SK-MEL-5 (cell line): ENCODE measurements at regions not wholly inside any gene's neighbourhood (a gene's known extent, or its start where the extent isn't known, plus 50 kb on each side); places are given as distances from the start of the nearest gene placed in this dataset.
"Not testable (repeated sequence)": the region's sequence is repeated elsewhere in the genome, so short reads cannot be mapped to it uniquely, and the experiment has no call there.

Source experiments
- DNase-seq: peaks from one replicate; pipeline ENCODE4 v3.0.0-alpha.2; 2016; ENCODE audit warnings: low read depth, low spot score
- in situ Hi-C: cut with HindIII; loops from 2 replicates; pipeline ENCODE4 v1.10.0; 2016; ENCODE audit warnings: low sequenced_read_pairs, high pct_unique_total_duplicates, low pct_unique_long_range_greater_than_20kb

- no peak for DNase-seq
- in situ Hi-C loops = no loop called here
Measured at GRCh38 chrX:77085372-77085771, 361.8 kb upstream of the FGF16 start.

DNA sequence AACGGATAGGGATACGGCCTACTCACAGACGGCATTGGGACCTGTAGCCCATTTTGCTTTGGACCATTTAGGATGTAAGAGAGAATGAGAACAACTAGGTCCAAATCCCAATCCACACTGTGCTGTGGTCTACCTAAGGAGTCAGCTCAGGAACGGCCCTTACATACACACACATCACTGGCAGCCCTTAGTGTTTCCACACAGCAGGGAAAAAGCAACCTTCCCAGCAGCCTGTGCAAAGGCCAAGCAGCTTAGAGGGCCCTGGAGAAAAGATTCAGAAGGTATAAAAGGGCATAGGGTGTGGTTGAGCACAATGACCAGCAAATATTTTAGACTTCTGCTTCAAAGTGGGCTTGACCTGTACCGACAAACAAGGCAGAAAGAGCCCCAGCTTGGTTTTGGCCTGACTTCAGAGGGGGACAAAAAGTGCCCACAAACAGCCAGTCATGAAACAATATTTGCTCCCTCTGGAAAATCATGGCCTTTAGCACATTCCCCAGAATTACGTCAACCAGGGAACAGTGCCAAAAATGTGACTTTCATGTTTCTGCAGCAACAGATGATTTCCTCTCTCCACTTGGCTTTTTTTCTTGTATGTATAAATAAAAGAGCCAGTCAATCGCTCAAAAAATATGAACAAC, 359.5 kb upstream of the FGF16 start:
- in situ Hi-C loops = no loop called here
- peak; percentile 2 for DNase-seq

GRCh38 chrX:77088233-77088632, 359.0 kb upstream of the FGF16 start:
- no peak for DNase-seq
- in situ Hi-C loops = no loop called here

DNA sequence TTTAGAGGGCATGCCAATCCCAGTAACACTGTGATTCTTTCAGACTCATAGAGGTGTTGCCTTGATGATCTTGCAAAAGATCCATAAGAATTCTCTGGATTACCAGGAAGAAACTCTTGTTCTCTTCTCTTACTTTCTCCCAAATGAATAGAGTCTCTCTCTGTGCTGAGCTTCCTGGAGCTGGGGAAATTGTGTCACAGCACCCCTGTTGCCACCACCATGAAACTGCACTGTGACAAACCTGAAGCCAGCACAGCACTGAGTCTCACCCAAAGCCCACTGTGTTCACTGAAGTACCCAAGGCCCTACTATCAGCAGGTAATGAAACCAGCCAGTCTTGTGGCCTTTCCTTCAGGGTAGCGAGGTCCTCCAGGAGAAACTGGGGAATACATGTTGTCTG, 332.7 kb upstream of the FGF16 start:
- in situ Hi-C loops = no loop called here
- no peak for DNase-seq

DNA sequence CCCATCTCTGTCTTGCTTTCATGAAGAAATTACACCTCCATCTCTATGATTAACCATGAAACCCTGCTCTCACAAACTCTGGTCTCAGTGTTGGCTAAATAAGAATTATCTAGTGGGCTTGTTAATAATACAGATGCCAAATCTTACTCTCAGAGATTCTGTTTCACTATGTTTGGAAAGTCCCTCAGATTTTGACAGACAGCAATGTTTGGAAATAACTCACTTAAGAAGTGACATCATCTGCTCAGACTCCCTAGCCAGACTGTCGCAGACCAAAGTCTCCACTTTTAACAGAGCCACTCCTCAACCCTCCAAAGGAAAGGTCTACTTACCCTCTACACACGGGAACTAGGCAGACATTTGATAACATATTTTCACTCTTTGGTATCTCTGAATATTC, 328.5 kb upstream of the FGF16 start:
- in situ Hi-C loops = no loop called here
- no peak for DNase-seq

GRCh38 chrX:77119706-77120105, 327.5 kb upstream of the FGF16 start:
- in situ Hi-C loops = no loop called here
- DNase-seq = no peak

DNA sequence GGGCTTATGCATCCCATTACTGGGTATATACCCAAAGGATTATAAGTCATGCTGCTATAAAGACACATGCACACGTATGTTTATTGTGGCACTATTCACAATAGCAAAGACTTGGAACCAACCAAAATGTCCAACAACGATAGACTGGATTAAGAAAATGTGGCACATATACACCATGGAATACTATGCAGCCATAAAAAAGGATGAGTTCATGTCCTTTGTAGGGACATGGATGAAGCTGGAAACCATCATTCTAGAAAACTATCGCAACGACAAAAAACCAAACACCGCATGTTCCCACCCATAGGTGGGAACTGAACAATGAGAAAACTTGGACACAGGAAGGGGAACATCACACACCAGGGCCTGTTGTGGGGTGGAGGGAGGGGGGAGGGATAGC, 323.3 kb upstream of the FGF16 start:
- DNase-seq, in situ Hi-C loops: not testable (repeated sequence)

- in situ Hi-C loops, DNase-seq: not testable (repeated sequence)
Measured at GRCh38 chrX:77127571-77127970, 319.6 kb upstream of the FGF16 start.

- no peak for DNase-seq
- in situ Hi-C loops = no loop called here
Measured at GRCh38 chrX:77143907-77144306, 303.3 kb upstream of the FGF16 start.

GRCh38 chrX:77160301-77160700, 286.9 kb upstream of the FGF16 start:
- in situ Hi-C loops = no loop called here
- peak; percentile 41 for DNase-seq

GRCh38 chrX:77162777-77163176, 284.4 kb upstream of the FGF16 start:
- no peak for DNase-seq
- in situ Hi-C loops = no loop called here

DNA sequence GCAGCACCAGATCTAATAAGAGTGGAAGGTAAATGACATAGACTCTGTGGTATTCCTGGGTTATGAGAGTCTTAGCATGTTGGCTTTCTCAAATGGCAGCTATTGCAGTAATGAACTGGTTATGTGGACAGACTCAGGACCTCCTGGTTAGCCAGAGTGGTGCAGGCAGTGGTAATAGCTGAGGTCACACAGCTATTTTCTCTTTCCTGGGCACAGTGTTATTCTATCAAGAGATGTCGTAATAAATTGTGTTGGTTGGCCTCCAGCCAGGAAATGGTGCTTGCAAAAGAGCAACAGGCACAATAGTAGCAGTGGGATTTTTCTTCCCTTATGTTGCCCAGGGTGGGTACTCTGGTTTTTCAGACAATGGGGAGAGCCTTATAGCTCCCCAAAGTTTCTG, 279.2 kb upstream of the FGF16 start:
- DNase-seq = no peak
- in situ Hi-C loops = no loop called here

- DNase-seq = no peak
- in situ Hi-C loops = no loop called here
Measured at GRCh38 chrX:77174680-77175519, 272.3 kb upstream of the FGF16 start.

DNA sequence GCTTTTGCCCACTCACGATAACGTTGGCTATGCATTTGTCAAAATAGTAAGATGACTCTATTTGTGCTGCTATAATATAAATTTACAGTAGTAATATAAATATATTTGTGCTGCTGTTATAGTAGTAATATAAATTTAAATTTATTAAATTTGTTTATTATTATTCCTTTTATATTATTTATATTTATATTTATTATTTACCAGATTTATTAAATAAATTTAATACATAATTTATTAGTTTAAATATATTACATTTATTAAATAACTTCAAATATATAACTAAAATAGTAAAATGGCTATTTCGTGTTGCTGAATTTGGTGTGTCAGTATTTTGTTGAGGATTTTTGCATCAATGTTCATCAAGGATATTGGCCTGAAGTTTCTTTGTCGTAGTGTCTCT, 246.5 kb upstream of the FGF16 start:
- in situ Hi-C loops = no loop called here
- no peak for DNase-seq

DNA sequence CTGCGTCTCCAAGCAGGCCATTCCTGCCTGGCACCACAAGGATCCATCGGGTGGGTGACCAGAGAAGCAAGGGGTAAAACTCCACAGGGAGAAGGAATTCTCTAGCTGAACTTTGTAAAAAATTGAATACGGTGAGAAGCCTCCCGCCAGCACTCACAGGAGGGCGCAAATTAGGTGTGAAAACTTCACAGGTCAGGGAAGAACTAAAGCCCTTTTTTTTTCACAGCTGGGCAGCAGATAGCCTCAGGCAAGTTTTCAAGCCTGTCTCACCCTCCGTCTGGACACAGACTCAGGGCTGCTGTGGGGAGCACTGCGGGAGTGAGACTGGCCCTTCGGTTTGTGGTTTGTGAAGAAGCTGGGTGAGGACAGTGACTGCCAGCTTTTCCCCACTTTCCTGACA, 224.1 kb upstream of the FGF16 start:
- in situ Hi-C loops = no loop called here
- no peak for DNase-seq

GRCh38 chrX:77264490-77264889, 182.7 kb upstream of the FGF16 start:
- in situ Hi-C loops = no loop called here
- DNase-seq = no peak

DNA sequence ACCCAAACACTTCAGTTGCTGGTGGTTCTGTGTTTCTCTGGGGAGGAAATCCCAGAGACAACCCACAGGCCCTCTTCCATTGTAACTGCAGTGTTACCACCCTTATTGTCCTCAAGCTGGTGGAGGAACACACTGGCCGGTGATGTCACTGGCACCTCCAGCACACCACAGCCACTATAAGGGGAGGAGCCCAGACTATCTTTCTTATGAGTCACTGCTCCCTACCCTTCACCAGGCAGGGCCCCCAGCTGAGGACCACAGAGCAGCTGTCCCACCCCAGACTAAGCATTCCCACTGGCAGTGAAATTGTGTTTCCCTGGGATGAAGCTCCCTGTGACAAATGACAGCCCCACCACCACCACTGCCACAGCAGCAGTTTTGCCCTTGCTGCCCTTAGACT, 171.8 kb upstream of the FGF16 start:
- in situ Hi-C loops = no loop called here
- no peak for DNase-seq

DNA sequence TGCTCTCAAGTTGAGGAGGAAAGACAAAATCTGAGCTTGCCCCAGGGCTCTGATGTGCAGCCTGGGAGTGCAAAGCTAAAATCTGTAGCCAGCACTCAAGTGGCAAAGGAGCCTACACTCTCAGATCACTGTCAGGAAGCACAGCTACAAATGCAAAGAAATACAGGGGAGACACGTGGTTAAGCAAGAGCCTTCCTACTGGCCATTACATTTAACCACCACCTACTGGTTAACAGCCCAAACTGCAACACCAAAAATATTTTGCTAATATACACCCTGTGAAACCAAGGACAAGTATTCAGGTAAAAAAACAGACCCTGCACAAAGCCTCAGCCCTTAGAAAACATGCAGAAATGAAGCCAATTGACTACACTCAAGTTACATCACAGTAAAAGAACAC, 170.4 kb upstream of the FGF16 start:
- peak; percentile 1 for DNase-seq
- in situ Hi-C loops = no loop called here

DNA sequence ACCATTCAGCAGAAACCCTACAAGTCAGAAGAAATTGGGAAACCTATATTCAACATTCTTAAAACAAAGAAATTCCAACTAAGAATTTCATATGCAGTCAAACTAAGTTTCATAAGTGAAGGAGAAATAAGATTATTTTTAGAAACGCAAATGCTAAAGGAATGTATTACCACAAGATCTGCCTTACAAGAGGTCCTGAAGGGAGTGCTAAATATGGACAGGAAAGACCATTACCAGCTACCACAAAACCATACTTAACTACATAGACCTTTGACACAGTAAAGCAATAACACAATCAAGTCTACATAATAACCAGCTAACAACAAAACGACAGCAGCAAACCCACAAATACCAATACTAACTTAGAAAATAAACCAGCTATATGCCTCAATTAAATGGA, 169.3 kb upstream of the FGF16 start:
- in situ Hi-C loops = no loop called here
- no peak for DNase-seq
